GM12892 (cell line): ENCODE measurements at regions not wholly inside any gene's neighbourhood (a gene's known extent, or its start where the extent isn't known, plus 50 kb on each side); places are given as distances from the start of the nearest gene placed in this dataset.

ENCODE experiments used
- POLR2A ChIP-seq: IDR thresholded peaks from 2 replicates; pipeline ENCODE4 v1.6.1; 2011; ENCODE audit warnings: low read depth, low read length, control low read depth
- POLR2AphosphoS5 ChIP-seq: IDR thresholded peaks from 2 replicates; pipeline ENCODE4 v1.6.1; 2011; ENCODE audit warnings: low read depth, low read length, control low read depth

DNA sequence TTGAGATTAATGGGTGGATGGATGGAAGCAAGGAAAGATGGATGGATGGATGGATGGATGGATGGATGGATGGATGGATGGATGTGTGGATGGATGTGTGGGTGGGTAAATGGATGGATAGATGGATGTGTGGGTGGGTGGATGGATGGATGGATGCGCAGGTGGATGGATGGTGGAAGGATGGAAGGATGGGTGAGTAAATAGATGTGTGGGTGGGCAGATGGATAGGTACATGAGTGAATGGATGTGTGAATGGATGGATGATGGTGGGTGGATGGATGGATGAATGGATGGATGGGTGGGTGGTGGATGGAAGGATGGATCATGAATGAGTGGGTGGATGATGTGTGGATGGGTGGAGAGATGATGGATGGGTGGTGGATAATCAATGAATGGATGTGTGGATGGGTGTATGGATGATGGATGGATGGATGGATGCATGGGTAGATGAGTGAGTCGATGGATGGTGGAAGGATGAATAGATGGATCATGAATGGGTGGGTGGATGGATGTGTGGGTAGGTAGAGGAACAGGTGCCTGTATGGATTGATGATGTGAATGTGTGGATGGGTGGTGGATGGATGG is 375.2 kb downstream of the BRD1 start:
- TF ChIP-seq POLR2A (no peak), POLR2AphosphoS5 (no peak)
